Testis (tissue), 2 donors: ENCODE measurements at regions not wholly inside any gene's neighbourhood (a gene's known extent, or its start where the extent isn't known, plus 50 kb on each side); places are given as distances from the start of the nearest gene placed in this dataset.
A peak's percentile ranks its signal among the peaks of the same experiment; 100 is the strongest.

Experiments used
- DNase-seq: peaks from one replicate; pipeline ENCODE4 v3.0.0-alpha.2; 2019
- H3K27ac ChIP-seq, 2 donors: fragments of 200-600 bp; sonication (generic); one replicate each; pipeline ENCODE4 v1.5.1; 2019
- H3K27me3 ChIP-seq: fragments of 200-600 bp; sonication (generic); one replicate; pipeline ENCODE4 v1.5.1; 2019
- H3K36me3 ChIP-seq: fragments of 200-600 bp; sonication (generic); one replicate; pipeline ENCODE4 v1.5.1; 2017; ENCODE audit warnings: low read depth; ENCODE audit errors: missing control alignments
- H3K4me1 ChIP-seq: fragments of 200-600 bp; sonication (generic); one replicate; pipeline ENCODE4 v1.5.1; 2019
- H3K4me3 ChIP-seq, 2 donors: fragments of 200-600 bp; sonication (generic); one replicate each; pipeline ENCODE4 v1.5.1; 2017 to 2019
- H3K9me3 ChIP-seq: fragments of 200-600 bp; sonication (generic); one replicate; pipeline ENCODE4 v1.5.1; 2017
- POLR2A ChIP-seq: fragments of 450-650 bp; IDR thresholded peaks from one replicate; pipeline ENCODE4 v1.6.1; 2017; ENCODE audit warnings: antibody characterized with exemption, mild to moderate bottlenecking, moderate library complexity
- WGBS, 2 donors: methylation state at CpG; one replicate each; pipeline ENCODE4 v1.1.5; 2018; 5-methylcytosine and 5-hydroxymethylcytosine counted together
- intact Hi-C: fragments of 100-400 bp; cut with DNase I; formaldehyde crosslinking; loops from one replicate; pipeline ENCODE4 v1.15.1; 2023; ENCODE audit warnings: low total_unique reads
- TF ChIP-seq, protein P1 (sequence below), 3 experiments: fragments of 450-650 bp in 2 of 3; fragments of 200-600 bp in 1 of 3; sonication (generic) in 1 of 3; IDR thresholded peaks; one replicate each; pipeline ENCODE4 v1.5.1; 2016 to 2019; ENCODE audit warnings: antibody characterized with exemption in 3 of 3, mild to moderate bottlenecking in 2 of 3, moderate library complexity in 1 of 3

DNA sequence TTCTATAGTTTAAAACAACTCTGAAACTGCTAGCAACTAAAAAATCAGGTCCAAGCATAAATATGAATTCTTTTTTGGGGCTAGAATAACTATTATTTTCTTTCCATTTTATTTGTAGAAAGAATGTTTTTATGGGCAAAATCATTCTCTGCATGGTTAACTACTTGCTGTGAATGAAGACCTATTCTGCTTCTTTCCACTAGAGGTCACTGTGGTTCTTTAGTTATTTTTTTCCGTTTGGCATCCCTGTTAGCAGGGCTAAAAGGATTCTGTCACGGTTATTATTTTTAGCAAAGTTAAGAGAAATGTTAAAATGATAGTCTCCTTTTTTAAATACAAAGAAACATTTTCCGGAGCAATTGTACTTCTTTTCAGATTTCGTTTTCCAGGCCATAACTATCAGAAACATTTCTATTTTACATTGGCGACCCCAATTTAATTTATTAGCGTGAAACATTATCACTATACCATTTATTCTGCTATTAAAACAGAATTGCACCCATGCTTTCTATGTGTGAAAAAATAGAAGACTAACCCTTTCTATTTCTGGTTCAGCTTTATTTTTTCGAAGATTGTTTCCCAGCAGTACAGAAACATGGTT is 404.8 kb downstream of the ATP23 start:
- WGBS, 2 donors: 14 to 23% methylated on average over 7 of the region's 7 CpGs
- TF ChIP-seq, protein P1, sequence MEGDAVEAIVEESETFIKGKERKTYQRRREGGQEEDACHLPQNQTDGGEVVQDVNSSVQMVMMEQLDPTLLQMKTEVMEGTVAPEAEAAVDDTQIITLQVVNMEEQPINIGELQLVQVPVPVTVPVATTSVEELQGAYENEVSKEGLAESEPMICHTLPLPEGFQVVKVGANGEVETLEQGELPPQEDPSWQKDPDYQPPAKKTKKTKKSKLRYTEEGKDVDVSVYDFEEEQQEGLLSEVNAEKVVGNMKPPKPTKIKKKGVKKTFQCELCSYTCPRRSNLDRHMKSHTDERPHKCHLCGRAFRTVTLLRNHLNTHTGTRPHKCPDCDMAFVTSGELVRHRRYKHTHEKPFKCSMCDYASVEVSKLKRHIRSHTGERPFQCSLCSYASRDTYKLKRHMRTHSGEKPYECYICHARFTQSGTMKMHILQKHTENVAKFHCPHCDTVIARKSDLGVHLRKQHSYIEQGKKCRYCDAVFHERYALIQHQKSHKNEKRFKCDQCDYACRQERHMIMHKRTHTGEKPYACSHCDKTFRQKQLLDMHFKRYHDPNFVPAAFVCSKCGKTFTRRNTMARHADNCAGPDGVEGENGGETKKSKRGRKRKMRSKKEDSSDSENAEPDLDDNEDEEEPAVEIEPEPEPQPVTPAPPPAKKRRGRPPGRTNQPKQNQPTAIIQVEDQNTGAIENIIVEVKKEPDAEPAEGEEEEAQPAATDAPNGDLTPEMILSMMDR (IDR thresholded peaks at IDR 0.05): peak; percentile 74 to 81 (median 81)
- no peak for TF ChIP-seq POLR2A
- no peak for DNase-seq
- Histone ChIP-seq H3K36me3 (no peaks in the 10 kb centered on the region), H3K4me3 (no peak overlapping the region), H3K4me1 (no peaks in the 10 kb centered on the region), H3K9me3 (no peaks in the 10 kb centered on the region), H3K27ac (no peak overlapping the region), H3K27me3 (no peaks in the 10 kb centered on the region)
- intact Hi-C loops: no loop called here

- 85 to 87% methylated on average over 2 of the region's 2 CpGs for WGBS, 2 donors
- intact Hi-C loops: no loop called here
- no peak for DNase-seq
These were observed 405.8 kb downstream of the ATP23 start for GRCh38 chr12:58347188-58347587.

DNA sequence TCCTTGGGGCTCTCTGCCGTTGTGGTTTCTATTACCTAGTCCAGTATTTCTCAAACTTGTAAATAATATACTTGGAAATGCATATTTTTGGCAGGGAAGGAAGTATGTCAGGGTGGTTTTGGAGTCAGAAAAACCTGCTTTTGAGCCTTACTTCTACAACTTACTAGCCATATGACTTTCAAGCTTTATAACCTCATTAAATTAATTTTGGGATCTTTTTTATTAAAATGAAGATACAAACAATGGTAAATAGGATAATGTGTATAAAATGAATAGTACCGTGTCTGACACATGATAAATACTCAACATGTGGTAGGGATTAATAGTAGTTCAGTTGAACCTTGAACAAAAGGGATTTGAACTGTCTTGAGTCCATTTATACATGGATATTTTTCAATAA is 406.3 kb downstream of the ATP23 start:
- no peaks in the 10 kb centered on the region for H3K9me3 ChIP-seq
- intact Hi-C loops: no loop called here
- no peaks in the 10 kb centered on the region for H3K36me3 ChIP-seq
- H3K27me3 ChIP-seq: no peaks in the 10 kb centered on the region
- TF ChIP-seq, protein P1 (IDR thresholded peaks at IDR 0.05): no peak
- TF ChIP-seq POLR2A: no peak
- WGBS, 2 donors: 82 to 90% methylated on average over 2 of the region's 2 CpGs
- no peak overlapping the region for H3K27ac ChIP-seq
- H3K4me3 ChIP-seq: no peak overlapping the region
- no peaks in the 10 kb centered on the region for H3K4me1 ChIP-seq
- DNase-seq: no peak

More at GRCh38 chr12:58347188-58347587, 405.8 kb downstream of the ATP23 start:
- Histone ChIP-seq H3K36me3 (no peaks in the 10 kb centered on the region), H3K4me3 (no peak overlapping the region), H3K4me1 (no peaks in the 10 kb centered on the region), H3K27me3 (no peaks in the 10 kb centered on the region), H3K27ac (no peak overlapping the region), H3K9me3 (no peaks in the 10 kb centered on the region)
- no peak for TF ChIP-seq POLR2A
- TF ChIP-seq, protein P1 (IDR thresholded peaks at IDR 0.05): no peak

- H3K4me1 ChIP-seq: no peaks in the 10 kb centered on the region
- intact Hi-C loops: no loop called here
These were observed 407.8 kb downstream of the ATP23 start for GRCh38 chr12:58349161-58349560.

More at GRCh38 chr12:58349161-58349560, 407.8 kb downstream of the ATP23 start:
- 23 to 29% methylated on average over 2 of the region's 2 CpGs for WGBS, 2 donors
- Histone ChIP-seq H3K27me3 (no peaks in the 10 kb centered on the region), H3K27ac (no peak overlapping the region), H3K9me3 (no peaks in the 10 kb centered on the region), H3K4me3 (no peak overlapping the region), H3K36me3 (no peaks in the 10 kb centered on the region)
- no peak for DNase-seq
- no peak for TF ChIP-seq POLR2A
- TF ChIP-seq, protein P1 (IDR thresholded peaks at IDR 0.05): no peak
